HG02623 (cell line): ENCODE measurements at regions not wholly inside any gene's neighbourhood (a gene's known extent, or its start where the extent isn't known, plus 50 kb on each side); places are given as distances from the start of the nearest gene placed in this dataset.
"Not testable (repeated sequence)": the region's sequence is repeated elsewhere in the genome, so short reads cannot be mapped to it uniquely, and the experiment has no call there.

Source experiments
- ATAC-seq: cut with Tn5 transposase; IDR thresholded peaks from one replicate; pipeline ENCODE4 v1.9.1; 2021; ENCODE audit warnings: moderate library complexity; ENCODE audit not compliant: unreplicated experiment

- ATAC-seq, result no peak
Measured at GRCh38 chr21:24634749-24635148, 972.5 kb downstream of the MRPL39 start.

- no peak for ATAC-seq
Measured at GRCh38 chr21:24628536-24628935, 978.7 kb downstream of the MRPL39 start.

GRCh38 chr21:24628046-24628445, 979.2 kb downstream of the MRPL39 start:
- ATAC-seq, result no peak

- ATAC-seq, result no peak
Measured at GRCh38 chr21:24617819-24618218, 989.5 kb downstream of the MRPL39 start.

- ATAC-seq, result no peak
Measured at GRCh38 chr21:24594082-24594481, 1013.2 kb downstream of the MRPL39 start.

GRCh38 chr21:24590261-24590660, 1017.0 kb downstream of the MRPL39 start:
- no peak for ATAC-seq

GRCh38 chr21:24583473-24583872, 1023.8 kb downstream of the MRPL39 start:
- no peak for ATAC-seq

- no peak for ATAC-seq
Measured at GRCh38 chr21:24577301-24577700, 1030.0 kb downstream of the MRPL39 start.

GRCh38 chr21:24561291-24561690, 1046.0 kb downstream of the MRPL39 start:
- ATAC-seq, result no peak

- no peak for ATAC-seq
Measured at GRCh38 chr21:24552491-24552890, 1054.8 kb downstream of the MRPL39 start.

- ATAC-seq, result no peak
Measured at GRCh38 chr21:24545807-24546361, 1061.4 kb downstream of the MRPL39 start.

- ATAC-seq, result no peak
Measured at GRCh38 chr21:24514081-24514733, 1093.1 kb downstream of the MRPL39 start.

- ATAC-seq, result no peak
Measured at GRCh38 chr21:24509131-24509530, 1098.2 kb downstream of the MRPL39 start.

- no peak for ATAC-seq
Measured at GRCh38 chr21:24486973-24487372, 1120.3 kb downstream of the MRPL39 start.

GRCh38 chr21:24483361-24483760, 1123.9 kb downstream of the MRPL39 start:
- ATAC-seq, result not testable (repeated sequence)

GRCh38 chr21:24470852-24471251, 1136.4 kb downstream of the MRPL39 start:
- no peak for ATAC-seq

GRCh38 chr21:24456358-24456757, 1150.9 kb downstream of the MRPL39 start:
- no peak for ATAC-seq

- no peak for ATAC-seq
Measured at GRCh38 chr21:24450119-24450518, 1157.2 kb downstream of the MRPL39 start.

GRCh38 chr21:24445517-24445916, 1161.8 kb downstream of the MRPL39 start:
- ATAC-seq, result no peak

- no peak for ATAC-seq
Measured at GRCh38 chr21:24444736-24445135, 1162.5 kb downstream of the MRPL39 start.

- no peak for ATAC-seq
Measured at GRCh38 chr21:24436236-24436635, 1171.0 kb downstream of the MRPL39 start.

- peak; percentile 88 for ATAC-seq
Measured at GRCh38 chr21:24428591-24429199, 1178.6 kb downstream of the MRPL39 start.
